Chondrocyte (in vitro differentiated cells): ENCODE measurements at regions not wholly inside any gene's neighbourhood (a gene's known extent, or its start where the extent isn't known, plus 50 kb on each side); places are given as distances from the start of the nearest gene placed in this dataset.

Experiments
- DNase-seq: peaks from one replicate; pipeline ENCODE4 v3.0.0; 2021; ENCODE audit warnings: mixed read lengths, low spot score
- H3K27ac Mint-ChIP-seq: one replicate; pipeline ENCODE4 v1.8.0; 2021; ENCODE audit warnings: mild to moderate bottlenecking, moderate library complexity, mixed read lengths; ENCODE audit not compliant: unreplicated experiment
- H3K27me3 Mint-ChIP-seq: 2 replicates; pipeline ENCODE4 v1.8.0; 2021; ENCODE audit warnings: low read depth, mixed read lengths
- H3K36me3 Mint-ChIP-seq: 2 replicates; pipeline ENCODE4 v1.8.0; 2021; ENCODE audit warnings: low read depth, mixed read lengths
- H3K4me1 Mint-ChIP-seq: 2 replicates; pipeline ENCODE4 v1.8.0; 2021; ENCODE audit warnings: low read depth, mild to moderate bottlenecking, mixed read lengths
- H3K4me3 Mint-ChIP-seq: one replicate; pipeline ENCODE4 v1.8.0; 2021; ENCODE audit warnings: mild to moderate bottlenecking, moderate library complexity, mixed read lengths; ENCODE audit not compliant: unreplicated experiment
- H3K9me3 Mint-ChIP-seq: 2 replicates; pipeline ENCODE4 v1.8.0; 2021; ENCODE audit warnings: low read depth, mixed read lengths
- TF ChIP-seq, protein P1 (sequence below): fragments of 200-600 bp; sonication (generic); IDR thresholded peaks from 2 replicates; pipeline ENCODE4 v1.5.0; 2021; ENCODE audit warnings: antibody characterized with exemption, mild to moderate bottlenecking, moderate library complexity

DNA sequence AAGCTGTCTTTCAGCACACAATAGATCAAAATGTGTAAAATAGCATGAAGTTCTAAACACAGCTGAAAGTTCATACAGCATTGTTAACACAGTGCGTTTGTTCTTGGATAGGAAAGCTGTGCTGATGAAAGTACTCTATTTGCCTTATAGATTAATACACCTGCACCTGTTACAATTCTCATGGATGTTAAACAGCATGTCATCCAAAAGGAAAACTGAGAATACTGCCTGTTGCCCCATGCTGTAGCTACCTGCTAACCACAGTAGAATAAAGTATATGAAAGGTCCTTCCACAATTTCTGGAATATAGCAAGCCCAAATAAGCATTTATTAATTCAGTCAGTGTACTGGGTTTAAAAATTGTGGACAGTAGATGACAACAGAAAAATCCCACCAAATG is 166.7 kb upstream of the DTNA start:
- peaks cover 23% of the 10 kb centered on the region for H3K27me3 Mint-ChIP-seq
- TF ChIP-seq, protein P1, sequence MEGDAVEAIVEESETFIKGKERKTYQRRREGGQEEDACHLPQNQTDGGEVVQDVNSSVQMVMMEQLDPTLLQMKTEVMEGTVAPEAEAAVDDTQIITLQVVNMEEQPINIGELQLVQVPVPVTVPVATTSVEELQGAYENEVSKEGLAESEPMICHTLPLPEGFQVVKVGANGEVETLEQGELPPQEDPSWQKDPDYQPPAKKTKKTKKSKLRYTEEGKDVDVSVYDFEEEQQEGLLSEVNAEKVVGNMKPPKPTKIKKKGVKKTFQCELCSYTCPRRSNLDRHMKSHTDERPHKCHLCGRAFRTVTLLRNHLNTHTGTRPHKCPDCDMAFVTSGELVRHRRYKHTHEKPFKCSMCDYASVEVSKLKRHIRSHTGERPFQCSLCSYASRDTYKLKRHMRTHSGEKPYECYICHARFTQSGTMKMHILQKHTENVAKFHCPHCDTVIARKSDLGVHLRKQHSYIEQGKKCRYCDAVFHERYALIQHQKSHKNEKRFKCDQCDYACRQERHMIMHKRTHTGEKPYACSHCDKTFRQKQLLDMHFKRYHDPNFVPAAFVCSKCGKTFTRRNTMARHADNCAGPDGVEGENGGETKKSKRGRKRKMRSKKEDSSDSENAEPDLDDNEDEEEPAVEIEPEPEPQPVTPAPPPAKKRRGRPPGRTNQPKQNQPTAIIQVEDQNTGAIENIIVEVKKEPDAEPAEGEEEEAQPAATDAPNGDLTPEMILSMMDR = no peak
- H3K36me3 Mint-ChIP-seq = no peaks in the 10 kb centered on the region
- DNase-seq = no peak
- H3K4me1 Mint-ChIP-seq = no peaks in the 10 kb centered on the region
- no peak overlapping the region for H3K4me3 Mint-ChIP-seq
- no peaks in the 10 kb centered on the region for H3K9me3 Mint-ChIP-seq
- no peak overlapping the region for H3K27ac Mint-ChIP-seq

DNA sequence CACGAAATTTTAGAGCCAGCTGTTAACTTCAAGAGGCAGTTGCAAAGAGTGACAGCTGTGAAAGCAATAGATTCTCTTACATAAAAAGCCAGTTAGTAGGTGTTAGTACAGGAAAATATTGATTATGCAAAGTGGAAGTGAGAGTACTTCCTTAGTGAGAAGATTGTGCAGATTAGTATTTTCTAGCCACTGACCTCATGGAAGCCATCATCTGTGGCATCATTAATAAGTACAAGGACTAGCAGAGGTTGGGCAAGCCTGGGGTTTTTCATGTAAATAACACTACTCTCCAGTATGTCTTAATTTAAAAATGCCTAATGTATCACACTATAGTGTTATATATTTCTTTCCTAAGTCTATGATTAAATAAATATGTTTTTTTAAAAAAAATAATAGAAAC is 166.2 kb upstream of the DTNA start:
- Mint-ChIP-seq H3K4me1 (no peaks in the 10 kb centered on the region), H3K4me3 (no peak overlapping the region), H3K9me3 (no peaks in the 10 kb centered on the region), H3K36me3 (no peaks in the 10 kb centered on the region), H3K27me3 (peaks cover 27% of the 10 kb centered on the region), H3K27ac (no peak overlapping the region)
- TF ChIP-seq, protein P1 = no peak
- no peak for DNase-seq

DNA sequence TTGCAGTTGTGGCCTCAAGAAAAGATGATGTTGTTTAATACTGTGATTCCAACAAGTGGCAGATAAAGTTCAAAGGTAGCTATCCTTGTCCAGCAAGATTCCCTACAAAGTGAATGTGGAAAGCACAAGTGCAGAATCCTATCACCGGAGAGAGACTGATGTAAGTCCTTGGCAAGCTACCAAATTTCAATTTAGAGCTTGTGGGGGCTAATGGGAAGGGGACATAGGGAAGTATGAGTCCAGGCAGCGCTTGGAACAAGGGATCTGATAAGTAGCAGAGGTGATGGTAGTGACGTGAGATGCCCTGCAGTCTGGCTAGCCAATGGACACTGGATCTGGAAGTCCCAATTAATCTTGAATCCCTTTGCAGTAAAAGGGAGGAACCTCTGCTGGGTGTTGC is 165.2 kb upstream of the DTNA start:
- no peaks in the 10 kb centered on the region for H3K9me3 Mint-ChIP-seq
- DNase-seq = no peak
- H3K4me3 Mint-ChIP-seq = no peak overlapping the region
- peaks cover 26% of the 10 kb centered on the region for H3K27me3 Mint-ChIP-seq
- no peaks in the 10 kb centered on the region for H3K4me1 Mint-ChIP-seq
- no peaks in the 10 kb centered on the region for H3K36me3 Mint-ChIP-seq
- no peak overlapping the region for H3K27ac Mint-ChIP-seq
- TF ChIP-seq, protein P1 = no peak

DNA sequence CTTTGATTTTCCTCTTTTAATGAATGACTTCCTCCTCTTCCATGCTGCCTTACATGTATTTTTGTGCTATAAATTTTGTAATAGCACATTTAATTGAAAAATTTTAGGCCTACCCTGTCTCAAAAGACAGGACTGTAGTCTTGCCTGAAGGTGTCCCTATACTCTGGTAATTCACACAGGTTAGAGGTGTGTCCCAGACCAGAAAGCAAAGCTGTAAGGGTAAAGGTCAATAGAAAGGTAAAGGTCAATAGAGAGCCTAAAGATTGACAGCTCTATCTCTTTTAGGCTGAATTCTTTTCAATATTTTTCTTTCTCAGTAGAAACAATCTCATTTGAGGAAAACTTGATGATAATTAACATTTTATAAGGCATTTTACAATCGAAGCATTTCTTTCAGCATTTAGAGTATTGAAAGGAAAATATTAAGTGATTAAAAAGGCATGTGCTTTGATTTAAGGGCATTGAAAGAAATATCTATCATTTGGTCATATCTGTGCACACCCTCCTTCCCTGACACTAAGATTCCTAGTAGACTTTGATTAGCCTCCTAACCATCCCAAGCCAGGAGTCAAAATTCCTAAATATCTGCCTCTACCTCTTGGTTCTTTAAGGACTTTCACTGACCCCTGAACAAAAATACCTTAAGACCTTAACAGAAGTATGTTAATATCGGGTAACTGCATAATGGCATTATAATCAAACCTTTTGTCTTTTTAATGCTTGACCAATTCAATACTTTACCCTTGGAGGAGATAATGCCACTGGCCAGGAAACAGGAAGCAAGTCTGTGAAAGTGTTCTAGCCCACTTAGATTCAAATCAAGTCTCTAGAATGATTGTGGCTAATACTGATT is 161.8 kb upstream of the DTNA start:
- DNase-seq = no peak
- Mint-ChIP-seq H3K36me3 (no peaks in the 10 kb centered on the region), H3K27me3 (peaks cover 20% of the 10 kb centered on the region), H3K9me3 (no peaks in the 10 kb centered on the region), H3K4me1 (no peaks in the 10 kb centered on the region), H3K4me3 (no peak overlapping the region), H3K27ac (no peak overlapping the region)
- TF ChIP-seq, protein P1 = no peak

DNA sequence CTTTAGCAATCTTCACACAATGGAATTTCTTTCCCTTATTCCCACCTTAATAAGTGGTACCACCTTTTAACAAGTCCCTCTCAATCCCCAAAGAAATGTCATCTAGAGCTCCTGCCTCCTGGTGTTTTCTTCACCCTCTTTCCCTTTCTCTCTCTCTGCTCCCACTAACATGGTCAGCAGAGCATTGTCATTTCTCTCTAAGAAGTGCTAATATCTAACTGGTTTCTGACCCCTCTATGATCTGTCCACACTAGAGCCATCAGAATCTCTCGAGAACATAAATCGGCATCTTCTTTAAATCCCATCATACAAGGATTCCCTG is 161.2 kb upstream of the DTNA start:
- no peaks in the 10 kb centered on the region for H3K9me3 Mint-ChIP-seq
- H3K27me3 Mint-ChIP-seq = peaks cover 17% of the 10 kb centered on the region
- H3K36me3 Mint-ChIP-seq = no peaks in the 10 kb centered on the region
- TF ChIP-seq, protein P1 = no peak
- no peak for DNase-seq
- H3K4me3 Mint-ChIP-seq = no peak overlapping the region
- H3K4me1 Mint-ChIP-seq = no peaks in the 10 kb centered on the region
- H3K27ac Mint-ChIP-seq = no peak overlapping the region
